Osteoblast (primary cell): ENCODE measurements at regions not wholly inside any gene's neighbourhood (a gene's known extent, or its start where the extent isn't known, plus 50 kb on each side); places are given as distances from the start of the nearest gene placed in this dataset.

ENCODE experiments used
- DNase-seq: peaks from one replicate; pipeline ENCODE4 v3.0.0; 2011; ENCODE audit warnings: low spot score, mixed read lengths; ENCODE audit not compliant: insufficient read length; ENCODE audit errors: missing footprints
- H2AFZ ChIP-seq: 2 replicates; pipeline ENCODE4 v1.6.0; 2011; ENCODE audit warnings: mild to moderate bottlenecking, low read length
- H3K27ac ChIP-seq: 2 replicates; pipeline ENCODE4 v1.5.1; 2011; ENCODE audit warnings: mild to moderate bottlenecking, low read depth, low read length, moderate library complexity
- H3K27me3 ChIP-seq: 2 replicates; pipeline ENCODE4 v1.6.0; 2012; ENCODE audit warnings: mild to moderate bottlenecking, control low read depth, inconsistent platforms, low read length, moderate library complexity; ENCODE audit not compliant: insufficient read depth
- H3K36me3 ChIP-seq: 2 replicates; pipeline ENCODE4 v1.5.1; 2011; ENCODE audit warnings: mild to moderate bottlenecking, low read length, control low read depth, moderate library complexity; ENCODE audit not compliant: insufficient read depth
- H3K4me1 ChIP-seq: 2 replicates; pipeline ENCODE4 v1.5.1; 2011; ENCODE audit warnings: mild to moderate bottlenecking, low read length, control low read depth, moderate library complexity; ENCODE audit not compliant: insufficient read depth
- H3K4me2 ChIP-seq: 2 replicates; pipeline ENCODE4 v1.6.0; 2011; ENCODE audit warnings: mild to moderate bottlenecking, low read length; ENCODE audit not compliant: insufficient read depth
- H3K4me3 ChIP-seq: fragments of 200-600 bp; sonication (generic); 3 replicates; pipeline ENCODE4 v1.5.1; 2012; ENCODE audit warnings: mild to moderate bottlenecking, low read length, inconsistent platforms; ENCODE audit not compliant: insufficient read depth
- H3K79me2 ChIP-seq: 2 replicates; pipeline ENCODE4 v1.6.0; 2012; ENCODE audit warnings: mild to moderate bottlenecking, low read length, control low read depth, inconsistent platforms; ENCODE audit not compliant: insufficient read depth
- H3K9me3 ChIP-seq: 2 replicates; pipeline ENCODE4 v1.5.1; 2011; ENCODE audit warnings: low read depth, low read length, control low read depth
- H4K20me1 ChIP-seq: 2 replicates; pipeline ENCODE4 v1.6.0; 2012; ENCODE audit warnings: mild to moderate bottlenecking, low read length, control low read depth; ENCODE audit not compliant: insufficient read depth
- CTCF ChIP-seq: IDR thresholded peaks from 2 replicates; pipeline ENCODE4 v1.5.1; 2011; ENCODE audit warnings: mild to moderate bottlenecking, low read depth, low read length, moderate library complexity; ENCODE audit errors: extremely low read depth

GRCh38 chr12:115335048-115335447 lies 651.1 kb upstream of the TBX3 start:
- Histone ChIP-seq H3K79me2 (no peaks in the 10 kb centered on the region), H3K27me3 (no peaks in the 10 kb centered on the region), H4K20me1 (no peaks in the 10 kb centered on the region), H3K4me3 (no peak overlapping the region), H3K9me3 (no peaks in the 10 kb centered on the region), H3K36me3 (no peaks in the 10 kb centered on the region), H2AFZ (no peak overlapping the region), H3K27ac (no peak overlapping the region), H3K4me2 (no peak overlapping the region), H3K4me1 (no peaks in the 10 kb centered on the region)
- no peak for DNase-seq
- TF ChIP-seq CTCF, result no peak

- no peak for TF ChIP-seq CTCF
- H3K4me3 ChIP-seq, result no peak overlapping the region
- no peak overlapping the region for H3K4me2 ChIP-seq
- H3K27me3 ChIP-seq, result no peaks in the 10 kb centered on the region
- no peaks in the 10 kb centered on the region for H3K79me2 ChIP-seq
- no peaks in the 10 kb centered on the region for H3K9me3 ChIP-seq
- DNase-seq, result no peak
- no peaks in the 10 kb centered on the region for H3K4me1 ChIP-seq
- H3K36me3 ChIP-seq, result no peaks in the 10 kb centered on the region
- no peak overlapping the region for H2AFZ ChIP-seq
- no peaks in the 10 kb centered on the region for H4K20me1 ChIP-seq
- no peak overlapping the region for H3K27ac ChIP-seq
Observed at GRCh38 chr12:115332945-115333344, 649.0 kb upstream of the TBX3 start.

GRCh38 chr12:115325858-115326257 lies 641.9 kb upstream of the TBX3 start:
- Histone ChIP-seq H3K4me2 (no peak overlapping the region), H3K4me1 (no peaks in the 10 kb centered on the region), H3K36me3 (no peaks in the 10 kb centered on the region), H3K4me3 (no peak overlapping the region), H2AFZ (no peak overlapping the region), H3K9me3 (no peaks in the 10 kb centered on the region), H3K27ac (no peak overlapping the region), H3K79me2 (no peaks in the 10 kb centered on the region), H4K20me1 (no peaks in the 10 kb centered on the region), H3K27me3 (no peaks in the 10 kb centered on the region)
- no peak for TF ChIP-seq CTCF
- DNase-seq, result no peak

- no peaks in the 10 kb centered on the region for H3K36me3 ChIP-seq
- H3K27ac ChIP-seq, result no peak overlapping the region
- no peak overlapping the region for H3K4me3 ChIP-seq
- H3K79me2 ChIP-seq, result no peaks in the 10 kb centered on the region
- no peaks in the 10 kb centered on the region for H3K4me1 ChIP-seq
- DNase-seq, result no peak
- TF ChIP-seq CTCF, result no peak
- no peak overlapping the region for H3K4me2 ChIP-seq
- no peak overlapping the region for H2AFZ ChIP-seq
- no peaks in the 10 kb centered on the region for H4K20me1 ChIP-seq
- H3K9me3 ChIP-seq, result no peaks in the 10 kb centered on the region
- H3K27me3 ChIP-seq, result no peaks in the 10 kb centered on the region
Observed at GRCh38 chr12:115324949-115325593, 641.1 kb upstream of the TBX3 start.
